ENCODE measurements at regions not wholly inside any gene's neighbourhood (a gene's known extent, or its start where the extent isn't known, plus 50 kb on each side); places are given as distances from the start of the nearest gene placed in this dataset.

- TF ChIP-seq CTCF (IDR thresholded peaks at IDR 0.05; ENCODE audit: low read depth, low read length, poor library complexity, severe bottlenecking) (no peak), EZH2phosphoT487 (IDR thresholded peaks at IDR 0.05; ENCODE audit: borderline replicate concordance, low read length) (no peak)
Observed at GRCh38 chr14:86196471-86196870, 666.5 kb downstream of the FLRT2 start.
